PC-9 (cell line): ENCODE measurements at regions not wholly inside any gene's neighbourhood (a gene's known extent, or its start where the extent isn't known, plus 50 kb on each side); places are given as distances from the start of the nearest gene placed in this dataset.

ENCODE experiments used
- CTCF ChIP-seq: fragments of 200-600 bp; sonication (generic); conservative IDR thresholded peaks from 2 replicates; pipeline ENCODE4 v1.6.1; 2017; ENCODE audit warnings: mixed run types, antibody characterized with exemption, mild to moderate bottlenecking, moderate library complexity
- EZH2 ChIP-seq: fragments of 200-600 bp; sonication (generic); IDR thresholded peaks from 2 replicates; pipeline ENCODE4 v1.8.0; 2017; ENCODE audit warnings: antibody characterized with exemption, low read depth

GRCh38 chr1:181394766-181395165 lies 88.6 kb upstream of the CACNA1E start:
- TF ChIP-seq CTCF: no peak
- no peak for TF ChIP-seq EZH2
